Parathyroid adenoma (tissue), 2 donors: ENCODE measurements at regions not wholly inside any gene's neighbourhood (a gene's known extent, or its start where the extent isn't known, plus 50 kb on each side); places are given as distances from the start of the nearest gene placed in this dataset.

ENCODE experiments used
- H2AFZ ChIP-seq: fragments of 300-600 bp; sonication (generic); one replicate; pipeline ENCODE4 v1.7.0; 2017; ENCODE audit warnings: antibody characterized with exemption, mild to moderate bottlenecking
- H3K27ac ChIP-seq: fragments of 300-600 bp; sonication (generic); one replicate; pipeline ENCODE4 v1.7.0; 2017
- H3K27me3 ChIP-seq: fragments of 300-600 bp; sonication (generic); one replicate; pipeline ENCODE4 v1.7.0; 2017; ENCODE audit warnings: low read length; ENCODE audit not compliant: control insufficient read depth, insufficient read depth
- H3K36me3 ChIP-seq: fragments of 300-600 bp; sonication (generic); one replicate; pipeline ENCODE4 v1.7.0; 2017; ENCODE audit warnings: low read length; ENCODE audit not compliant: control insufficient read depth, insufficient read depth
- H3K4me1 ChIP-seq: fragments of 300-600 bp; sonication (generic); one replicate; pipeline ENCODE4 v1.7.0; 2017; ENCODE audit warnings: control low read depth
- H3K4me2 ChIP-seq: fragments of 300-600 bp; sonication (generic); one replicate; pipeline ENCODE4 v1.7.0; 2017; ENCODE audit warnings: low read length
- H3K4me3 ChIP-seq: fragments of 300-600 bp; sonication (generic); one replicate; pipeline ENCODE4 v1.7.0; 2017; ENCODE audit warnings: low read depth, low read length
- H3K79me2 ChIP-seq: fragments of 300-600 bp; sonication (generic); one replicate; pipeline ENCODE4 v1.7.0; 2017; ENCODE audit warnings: control low read depth
- H3K9ac ChIP-seq: fragments of 300-600 bp; sonication (generic); one replicate; pipeline ENCODE4 v1.7.0; 2017; ENCODE audit warnings: mild to moderate bottlenecking
- H3K9me3 ChIP-seq: fragments of 300-600 bp; sonication (generic); one replicate; pipeline ENCODE4 v1.7.0; 2017; ENCODE audit warnings: low read length; ENCODE audit not compliant: control insufficient read depth
- TF ChIP-seq, protein P1 (sequence below): fragments of 300-600 bp; sonication (generic); IDR thresholded peaks from one replicate; pipeline ENCODE4 v1.7.0; 2017; ENCODE audit warnings: antibody characterized with exemption, mild to moderate bottlenecking
- donor health status: primary hyperparathyroidism.

DNA sequence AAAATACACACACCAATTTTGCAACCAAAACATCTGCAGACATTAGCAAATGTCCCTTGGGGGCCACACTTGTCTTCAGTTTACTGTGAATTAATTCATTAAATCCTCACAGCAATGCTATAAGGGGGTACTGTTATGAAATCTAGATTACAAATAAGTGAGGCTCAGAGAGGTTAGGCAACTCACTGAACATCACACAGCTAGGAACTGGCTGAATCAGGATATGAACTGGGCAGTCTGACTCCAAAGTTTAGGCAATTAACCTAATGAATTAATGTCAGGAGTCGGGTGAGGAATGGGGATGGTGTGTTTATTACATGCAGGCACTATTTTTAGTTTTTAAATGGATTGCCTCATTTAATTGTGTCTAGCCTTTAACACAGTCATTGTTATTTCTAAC lies 305.7 kb upstream of the XYLT1 start:
- no peak overlapping the region for H2AFZ ChIP-seq
- no peaks in the 10 kb centered on the region for H3K79me2 ChIP-seq
- H3K4me1 ChIP-seq: no peaks in the 10 kb centered on the region
- no peaks in the 10 kb centered on the region for H3K9me3 ChIP-seq
- no peaks in the 10 kb centered on the region for H3K27me3 ChIP-seq
- H3K4me2 ChIP-seq: no peak overlapping the region
- TF ChIP-seq, protein P1, sequence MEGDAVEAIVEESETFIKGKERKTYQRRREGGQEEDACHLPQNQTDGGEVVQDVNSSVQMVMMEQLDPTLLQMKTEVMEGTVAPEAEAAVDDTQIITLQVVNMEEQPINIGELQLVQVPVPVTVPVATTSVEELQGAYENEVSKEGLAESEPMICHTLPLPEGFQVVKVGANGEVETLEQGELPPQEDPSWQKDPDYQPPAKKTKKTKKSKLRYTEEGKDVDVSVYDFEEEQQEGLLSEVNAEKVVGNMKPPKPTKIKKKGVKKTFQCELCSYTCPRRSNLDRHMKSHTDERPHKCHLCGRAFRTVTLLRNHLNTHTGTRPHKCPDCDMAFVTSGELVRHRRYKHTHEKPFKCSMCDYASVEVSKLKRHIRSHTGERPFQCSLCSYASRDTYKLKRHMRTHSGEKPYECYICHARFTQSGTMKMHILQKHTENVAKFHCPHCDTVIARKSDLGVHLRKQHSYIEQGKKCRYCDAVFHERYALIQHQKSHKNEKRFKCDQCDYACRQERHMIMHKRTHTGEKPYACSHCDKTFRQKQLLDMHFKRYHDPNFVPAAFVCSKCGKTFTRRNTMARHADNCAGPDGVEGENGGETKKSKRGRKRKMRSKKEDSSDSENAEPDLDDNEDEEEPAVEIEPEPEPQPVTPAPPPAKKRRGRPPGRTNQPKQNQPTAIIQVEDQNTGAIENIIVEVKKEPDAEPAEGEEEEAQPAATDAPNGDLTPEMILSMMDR: no peak
- no peak overlapping the region for H3K27ac ChIP-seq
- no peak overlapping the region for H3K4me3 ChIP-seq
- no peak overlapping the region for H3K9ac ChIP-seq
- no peaks in the 10 kb centered on the region for H3K36me3 ChIP-seq

DNA sequence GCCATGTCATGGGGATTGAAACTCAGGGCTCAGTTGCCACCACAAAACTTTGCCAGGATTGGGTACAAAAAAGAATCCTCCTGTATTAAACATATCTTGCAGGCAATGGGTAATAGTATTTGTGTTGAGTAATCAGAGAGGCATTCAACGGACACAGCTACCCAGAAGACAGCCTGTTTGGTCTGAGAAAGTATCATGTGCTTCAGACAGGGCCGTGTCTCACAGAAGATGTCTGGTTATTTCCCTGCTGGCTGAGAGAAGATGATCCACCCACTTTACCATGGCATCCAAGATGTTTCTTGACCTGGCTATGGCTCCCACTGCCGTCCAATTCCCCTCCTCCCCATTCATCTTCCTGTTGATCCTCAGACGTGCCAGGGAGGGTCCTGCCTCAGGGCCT lies 304.3 kb upstream of the XYLT1 start:
- no peak overlapping the region for H3K4me2 ChIP-seq
- TF ChIP-seq, protein P1: no peak

DNA sequence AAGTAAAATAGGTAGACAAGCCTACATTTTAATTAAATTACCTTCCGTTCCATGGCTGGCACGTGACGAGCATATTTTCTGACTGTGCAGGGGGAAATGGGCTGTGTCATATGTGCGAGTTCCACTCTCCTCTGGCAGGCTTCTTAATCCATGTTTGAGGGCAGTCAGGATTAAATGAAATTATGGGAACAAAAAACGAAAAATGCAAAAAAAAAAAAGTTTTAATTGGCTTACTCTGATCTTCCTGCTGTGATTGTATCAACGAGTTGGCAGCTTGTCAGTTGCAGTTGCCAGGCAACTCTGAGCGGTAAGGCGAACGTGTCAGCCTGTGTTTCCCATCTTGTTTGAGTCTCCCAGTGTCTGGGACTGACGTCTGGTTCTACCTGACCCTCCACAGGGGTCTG lies 302.9 kb upstream of the XYLT1 start:
- Histone ChIP-seq H3K27ac (no peak overlapping the region), H3K27me3 (no peaks in the 10 kb centered on the region), H3K4me3 (no peak overlapping the region), H2AFZ (no peak overlapping the region), H3K9me3 (no peaks in the 10 kb centered on the region), H3K79me2 (no peaks in the 10 kb centered on the region), H3K9ac (no peak overlapping the region), H3K36me3 (no peaks in the 10 kb centered on the region), H3K4me1 (no peaks in the 10 kb centered on the region), H3K4me2 (no peak overlapping the region)
- TF ChIP-seq, protein P1: no peak

More for the DNA sequence above, 304.3 kb upstream of the XYLT1 start:
- H3K4me3 ChIP-seq: no peak overlapping the region
- H3K27me3 ChIP-seq: no peaks in the 10 kb centered on the region
- H3K9ac ChIP-seq: no peak overlapping the region
- no peak overlapping the region for H3K27ac ChIP-seq
- H2AFZ ChIP-seq: no peak overlapping the region
- H3K4me1 ChIP-seq: no peaks in the 10 kb centered on the region
- H3K36me3 ChIP-seq: no peaks in the 10 kb centered on the region
- no peaks in the 10 kb centered on the region for H3K79me2 ChIP-seq
- H3K9me3 ChIP-seq: no peaks in the 10 kb centered on the region

DNA sequence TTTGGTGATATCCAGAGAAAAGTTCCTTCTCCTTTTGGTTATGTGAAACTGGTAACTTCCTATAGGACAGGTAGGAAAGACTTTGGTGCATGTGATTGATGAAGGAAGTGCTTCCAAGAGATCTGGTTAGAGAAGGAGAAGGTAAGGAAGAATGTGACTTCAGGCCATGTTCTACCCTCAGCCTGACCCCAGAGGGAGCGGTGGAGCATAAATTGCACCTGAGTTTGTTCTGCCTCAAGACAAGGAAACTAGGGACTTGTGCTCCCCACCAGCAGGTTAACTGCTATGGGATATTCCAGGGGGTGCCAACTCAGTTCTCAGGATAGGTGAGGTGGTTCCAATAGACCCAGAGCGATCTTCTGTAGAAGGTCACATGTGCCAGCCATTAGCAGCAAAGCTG lies 299.3 kb upstream of the XYLT1 start:
- H3K9ac ChIP-seq: no peak overlapping the region
- no peaks in the 10 kb centered on the region for H3K36me3 ChIP-seq
- no peaks in the 10 kb centered on the region for H3K4me1 ChIP-seq
- H3K27ac ChIP-seq: no peak overlapping the region
- no peaks in the 10 kb centered on the region for H3K27me3 ChIP-seq
- TF ChIP-seq, protein P1: no peak
- no peak overlapping the region for H3K4me2 ChIP-seq
- no peak overlapping the region for H2AFZ ChIP-seq
- H3K4me3 ChIP-seq: no peak overlapping the region
- no peaks in the 10 kb centered on the region for H3K79me2 ChIP-seq
- H3K9me3 ChIP-seq: no peaks in the 10 kb centered on the region

DNA sequence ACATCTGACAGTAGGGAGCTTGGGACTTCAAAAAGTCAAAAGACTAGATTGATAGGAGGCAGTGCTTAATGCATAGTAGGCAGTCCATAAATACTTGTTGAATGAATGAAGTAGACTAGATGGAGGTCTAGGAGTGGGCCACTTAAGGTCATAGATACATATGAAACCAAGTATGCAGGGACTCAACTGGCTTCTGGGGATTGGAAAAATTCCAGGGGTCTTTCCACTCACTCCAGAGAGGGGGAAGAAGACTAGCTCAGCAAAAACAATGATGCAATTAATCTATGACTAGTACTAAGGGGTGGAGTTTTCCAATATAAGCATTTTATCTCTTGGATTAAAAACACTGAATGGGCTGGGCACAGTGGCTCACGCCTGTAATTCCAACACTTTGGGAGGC lies 298.3 kb upstream of the XYLT1 start:
- Histone ChIP-seq H3K4me2 (no peak overlapping the region), H3K27me3 (no peaks in the 10 kb centered on the region), H2AFZ (no peak overlapping the region), H3K79me2 (no peaks in the 10 kb centered on the region), H3K27ac (no peak overlapping the region), H3K36me3 (no peaks in the 10 kb centered on the region), H3K9me3 (no peaks in the 10 kb centered on the region), H3K9ac (no peak overlapping the region), H3K4me1 (no peaks in the 10 kb centered on the region), H3K4me3 (no peak overlapping the region)
- TF ChIP-seq, protein P1: no peak
